Upper lobe of left lung (tissue), 4 donors: ENCODE measurements at regions not wholly inside any gene's neighbourhood (a gene's known extent, or its start where the extent isn't known, plus 50 kb on each side); places are given as distances from the start of the nearest gene placed in this dataset.

Source experiments
- CTCF ChIP-seq, 6 experiments: fragments of 450-650 bp in 4 of 6; fragments of 200-600 bp in 2 of 6; sonication (generic) in 2 of 6; IDR thresholded peaks; one replicate each; pipeline ENCODE4 v1.5.1; 2016 to 2019; ENCODE audit warnings: antibody characterized with exemption in 6 of 6
- EP300 ChIP-seq, 4 donors: sonication (generic); formaldehyde crosslinking; IDR thresholded peaks; one replicate each; pipeline ENCODE4 v1.5.1; 2017; ENCODE audit warnings: antibody characterized with exemption in 4 of 4, control low read depth in 2 of 4
- POLR2A ChIP-seq, 4 donors: fragments of 450-650 bp; IDR thresholded peaks; one replicate each; pipeline ENCODE4 v1.5.1; 2016 to 2017; ENCODE audit warnings: antibody characterized with exemption in 4 of 4, mild to moderate bottlenecking in 2 of 4
- POLR2AphosphoS5 ChIP-seq, 2 donors: sonication (generic); formaldehyde crosslinking; IDR thresholded peaks; one replicate each; pipeline ENCODE4 v1.5.1; 2017; ENCODE audit warnings: antibody characterized with exemption in 2 of 2

- TF ChIP-seq CTCF (IDR thresholded peaks at IDR 0.05) (no peak), POLR2AphosphoS5 (IDR thresholded peaks at IDR 0.05) (no peak), POLR2A (IDR thresholded peaks at IDR 0.05) (no peak), EP300 (IDR thresholded peaks at IDR 0.05) (no peak)
Observed at GRCh38 chr6:126608681-126609080, 268.8 kb downstream of the CENPW start.
